Astrocyte (in vitro differentiated cells and primary cell): ENCODE measurements at regions not wholly inside any gene's neighbourhood (a gene's known extent, or its start where the extent isn't known, plus 50 kb on each side); places are given as distances from the start of the nearest gene placed in this dataset.

Experiments
- DNase-seq: peaks from one replicate; pipeline ENCODE4 v3.0.0-alpha.2; 2010; ENCODE audit warnings: low read depth
- FAIRE-seq: peaks from 2 replicates; lab custom pipeline; 2011; peaks lifted over from hg19 to GRCh38; lab: Jason Lieb, UNC
- H2AFZ ChIP-seq: 2 replicates; pipeline ENCODE4 v1.6.0; 2012; ENCODE audit warnings: low read depth, low read length, inconsistent platforms
- H3K27ac ChIP-seq: 2 replicates; pipeline ENCODE4 v1.5.1; 2011; ENCODE audit warnings: low read depth, low read length, inconsistent platforms
- H3K27me3 ChIP-seq: 2 replicates; pipeline ENCODE4 v1.6.0; 2011; ENCODE audit warnings: low read length, inconsistent platforms; ENCODE audit not compliant: insufficient read depth
- H3K36me3 ChIP-seq: 2 replicates; pipeline ENCODE4 v1.5.1; 2011; ENCODE audit warnings: low read length, inconsistent platforms; ENCODE audit not compliant: insufficient read depth
- H3K4me1 ChIP-seq: 2 replicates; pipeline ENCODE4 v1.5.1; 2011; ENCODE audit warnings: low read length, inconsistent platforms; ENCODE audit not compliant: insufficient read depth
- H3K4me2 ChIP-seq: 2 replicates; pipeline ENCODE4 v1.6.0; 2012; ENCODE audit warnings: low read length, inconsistent platforms
- H3K4me3 ChIP-seq: 2 replicates; pipeline ENCODE4 v1.5.1; 2011; ENCODE audit warnings: low read depth, mild to moderate bottlenecking, low read length, inconsistent platforms; ENCODE audit not compliant: insufficient read depth
- H3K79me2 ChIP-seq: 2 replicates; pipeline ENCODE4 v1.6.0; 2012; ENCODE audit warnings: mild to moderate bottlenecking, low read length, inconsistent platforms; ENCODE audit not compliant: insufficient read depth
- H3K9ac ChIP-seq: 2 replicates; pipeline ENCODE4 v1.6.0; 2012; ENCODE audit warnings: mild to moderate bottlenecking, low read length, inconsistent platforms
- H3K9me3 ChIP-seq: 2 replicates; pipeline ENCODE4 v1.5.1; 2012; ENCODE audit warnings: low read depth, mild to moderate bottlenecking, low read length, inconsistent platforms; ENCODE audit not compliant: insufficient read depth
- H4K20me1 ChIP-seq: 2 replicates; pipeline ENCODE4 v1.6.0; 2012; ENCODE audit warnings: low read length, inconsistent platforms; ENCODE audit not compliant: insufficient read depth
- H3K27ac Mint-ChIP-seq: one replicate; pipeline ENCODE4 v1.8.0; 2021; ENCODE audit warnings: mild to moderate bottlenecking, mixed read lengths; ENCODE audit not compliant: unreplicated experiment
- H3K27me3 Mint-ChIP-seq: one replicate; pipeline ENCODE4 v1.8.0; 2021; ENCODE audit warnings: low read depth, mixed read lengths; ENCODE audit not compliant: unreplicated experiment
- H3K36me3 Mint-ChIP-seq: one replicate; pipeline ENCODE4 v1.8.0; 2021; ENCODE audit warnings: low read depth, mixed read lengths; ENCODE audit not compliant: unreplicated experiment
- H3K4me1 Mint-ChIP-seq: one replicate; pipeline ENCODE4 v1.8.0; 2021; ENCODE audit warnings: low read depth, mixed read lengths; ENCODE audit not compliant: unreplicated experiment
- H3K4me3 Mint-ChIP-seq: one replicate; pipeline ENCODE4 v1.8.0; 2021; ENCODE audit warnings: mild to moderate bottlenecking, moderate library complexity, mixed read lengths; ENCODE audit not compliant: unreplicated experiment
- H3K9me3 Mint-ChIP-seq: one replicate; pipeline ENCODE4 v1.8.0; 2021; ENCODE audit warnings: mild to moderate bottlenecking, mixed read lengths; ENCODE audit not compliant: unreplicated experiment
- CTCF ChIP-seq: IDR thresholded peaks from 2 replicates; pipeline ENCODE4 v1.5.1; 2011; ENCODE audit warnings: low read depth, mild to moderate bottlenecking, inconsistent platforms, low read length, moderate library complexity; ENCODE audit not compliant: insufficient read depth
- EZH2 ChIP-seq: IDR thresholded peaks from 2 replicates; pipeline ENCODE4 v1.6.1; 2012; ENCODE audit warnings: mild to moderate bottlenecking, low read length, inconsistent platforms; ENCODE audit not compliant: insufficient read depth

GRCh38 chr11:116586392-116586791, 186.4 kb downstream of the BUD13 start:
- no peaks in the 10 kb centered on the region for H3K9me3 ChIP-seq
- no peaks in the 10 kb centered on the region for H3K36me3 ChIP-seq
- H3K4me1 Mint-ChIP-seq, result no peaks in the 10 kb centered on the region
- no peak overlapping the region for H3K4me2 ChIP-seq
- peaks cover 5% of the 10 kb centered on the region for H3K9me3 Mint-ChIP-seq
- no peaks in the 10 kb centered on the region for H3K4me1 ChIP-seq
- H3K4me3 Mint-ChIP-seq, result no peak overlapping the region
- no peaks in the 10 kb centered on the region for H3K36me3 Mint-ChIP-seq
- no peak overlapping the region for H3K27ac ChIP-seq
- no peak overlapping the region for H2AFZ ChIP-seq
- no peak overlapping the region for H3K9ac ChIP-seq
- FAIRE-seq (no peak), DNase-seq (no peak)
- no peaks in the 10 kb centered on the region for H3K79me2 ChIP-seq
- no peak overlapping the region for H3K4me3 ChIP-seq
- TF ChIP-seq CTCF, result no peak
- TF ChIP-seq EZH2, result no peak
- H4K20me1 ChIP-seq, result no peaks in the 10 kb centered on the region
- peaks cover 12% of the 10 kb centered on the region for H3K27me3 ChIP-seq
- peaks cover 70% of the 10 kb centered on the region for H3K27me3 Mint-ChIP-seq
- no peak overlapping the region for H3K27ac Mint-ChIP-seq

GRCh38 chr11:116582571-116582970, 190.2 kb downstream of the BUD13 start:
- TF ChIP-seq CTCF (no peak), EZH2 (no peak)

GRCh38 chr11:116581349-116581748, 191.4 kb downstream of the BUD13 start:
- TF ChIP-seq EZH2 (no peak), CTCF (no peak)
- Histone ChIP-seq H3K9ac (no peak overlapping the region), H3K27me3 (peaks cover 45% of the 10 kb centered on the region), H3K79me2 (no peaks in the 10 kb centered on the region), H3K36me3 (no peaks in the 10 kb centered on the region), H3K4me1 (peaks cover 9% of the 10 kb centered on the region), H2AFZ (no peak overlapping the region), H3K4me2 (no peak overlapping the region), H3K27ac (no peak overlapping the region), H3K9me3 (no peaks in the 10 kb centered on the region), H3K4me3 (no peak overlapping the region), H4K20me1 (no peaks in the 10 kb centered on the region)
- Mint-ChIP-seq H3K4me1 (no peaks in the 10 kb centered on the region), H3K36me3 (no peaks in the 10 kb centered on the region), H3K4me3 (no peak overlapping the region), H3K27ac (no peak overlapping the region), H3K27me3 (peaks cover 82% of the 10 kb centered on the region), H3K9me3 (peaks cover 4% of the 10 kb centered on the region)
- FAIRE-seq, result no peak
- DNase-seq, result no peak

More at GRCh38 chr11:116582571-116582970, 190.2 kb downstream of the BUD13 start:
- peaks cover 3% of the 10 kb centered on the region for H3K9me3 Mint-ChIP-seq
- no peak overlapping the region for H3K27ac Mint-ChIP-seq
- H3K4me3 Mint-ChIP-seq, result no peak overlapping the region
- Histone ChIP-seq H2AFZ (no peak overlapping the region), H3K4me2 (no peak overlapping the region), H3K79me2 (no peaks in the 10 kb centered on the region), H3K27me3 (peaks cover 43% of the 10 kb centered on the region), H3K27ac (no peak overlapping the region), H4K20me1 (no peaks in the 10 kb centered on the region), H3K4me3 (no peak overlapping the region), H3K9me3 (no peaks in the 10 kb centered on the region), H3K9ac (no peak overlapping the region), H3K4me1 (peaks cover 9% of the 10 kb centered on the region), H3K36me3 (no peaks in the 10 kb centered on the region)
- no peaks in the 10 kb centered on the region for H3K36me3 Mint-ChIP-seq
- FAIRE-seq, result no peak
- peaks cover 75% of the 10 kb centered on the region for H3K27me3 Mint-ChIP-seq
- no peak for DNase-seq
- H3K4me1 Mint-ChIP-seq, result no peaks in the 10 kb centered on the region
